Keratinocyte (primary cell): ENCODE measurements at regions not wholly inside any gene's neighbourhood (a gene's known extent, or its start where the extent isn't known, plus 50 kb on each side); places are given as distances from the start of the nearest gene placed in this dataset.
A peak's percentile ranks its signal among the peaks of the same experiment; 100 is the strongest.

ENCODE experiments used
- DNase-seq: peaks from one replicate; pipeline ENCODE4 v3.0.0-alpha.2; 2011; ENCODE audit warnings: low read depth, missing footprints, low spot score
- FAIRE-seq: peaks from 2 replicates; lab custom pipeline; 2011; peaks lifted over from hg19 to GRCh38; lab: Jason Lieb, UNC
- H2AFZ ChIP-seq: 2 replicates; pipeline ENCODE4 v1.6.0; 2012; ENCODE audit warnings: low read length, control low read depth, inconsistent platforms; ENCODE audit not compliant: control insufficient read depth
- H3K27ac ChIP-seq: 2 replicates; pipeline ENCODE4 v1.5.1; 2011; ENCODE audit warnings: low read length; ENCODE audit not compliant: control insufficient read depth, insufficient read depth
- H3K27me3 ChIP-seq: 3 replicates; pipeline ENCODE4 v1.6.0; 2011; ENCODE audit warnings: low read length; ENCODE audit not compliant: control insufficient read depth, insufficient read depth; ENCODE audit errors: extremely low read depth
- H3K36me3 ChIP-seq, 2 experiments: 2 replicates in 1 of 2; 3 replicates in 1 of 2; pipeline ENCODE4 v1.5.1; 2011; ENCODE audit warnings: low read length in 2 of 2, mild to moderate bottlenecking in 1 of 2; ENCODE audit not compliant: control insufficient read depth in 2 of 2, insufficient read depth in 2 of 2; ENCODE audit errors: extremely low read depth in 1 of 2
- H3K4me1 ChIP-seq: 3 replicates; pipeline ENCODE4 v1.5.1; 2011; ENCODE audit warnings: low read length; ENCODE audit not compliant: control insufficient read depth, insufficient read depth; ENCODE audit errors: extremely low read depth
- H3K4me2 ChIP-seq: 3 replicates; pipeline ENCODE4 v1.6.0; 2011; ENCODE audit warnings: low read depth, low read length; ENCODE audit not compliant: control insufficient read depth, insufficient read depth; ENCODE audit errors: extremely low read depth
- H3K4me3 ChIP-seq, 3 experiments: fragments of 200-600 bp in 1 of 3; sonication (generic) in 1 of 3; 2 replicates in 2 of 3; 3 replicates in 1 of 3; pipeline ENCODE4 v1.5.1; 2011 to 2016; ENCODE audit warnings: low read length in 3 of 3, mild to moderate bottlenecking in 3 of 3, control low read depth in 2 of 3, inconsistent platforms in 1 of 3, low read depth in 1 of 3, mixed read lengths in 1 of 3, mixed run types in 1 of 3, moderate library complexity in 1 of 3; ENCODE audit not compliant: control insufficient read depth in 2 of 3, insufficient read depth in 2 of 3; ENCODE audit errors: extremely low read depth in 1 of 3
- H3K79me2 ChIP-seq: 2 replicates; pipeline ENCODE4 v1.6.0; 2012; ENCODE audit warnings: low read length; ENCODE audit not compliant: control insufficient read depth, insufficient read depth
- H3K9ac ChIP-seq: 3 replicates; pipeline ENCODE4 v1.6.0; 2011; ENCODE audit warnings: low read length; ENCODE audit not compliant: control insufficient read depth, insufficient read depth; ENCODE audit errors: extremely low read depth
- H3K9me1 ChIP-seq: 3 replicates; pipeline ENCODE4 v1.6.0; 2011; ENCODE audit warnings: low read length; ENCODE audit not compliant: control insufficient read depth, insufficient read depth; ENCODE audit errors: extremely low read depth
- H3K9me3 ChIP-seq: 2 replicates; pipeline ENCODE4 v1.5.1; 2012; ENCODE audit warnings: low read depth, low read length; ENCODE audit not compliant: control insufficient read depth
- H4K20me1 ChIP-seq: 3 replicates; pipeline ENCODE4 v1.6.0; 2011; ENCODE audit warnings: low read length; ENCODE audit not compliant: control insufficient read depth, insufficient read depth; ENCODE audit errors: extremely low read depth
- EZH2 ChIP-seq: IDR thresholded peaks from one replicate; pipeline ENCODE4 v1.6.1; 2012; ENCODE audit warnings: inconsistent platforms, mild to moderate bottlenecking, low read length, moderate library complexity
- dilution Hi-C: fragments of 300-500 bp; cut with MboI; formaldehyde crosslinking; loops from one replicate; pipeline ENCODE4 v1.7.0; 2020; ENCODE audit warnings: low sequenced_read_pairs; ENCODE audit not compliant: extremely low pct_ligation_motif_present
- TF ChIP-seq, protein P1 (sequence below), 3 experiments: IDR thresholded peaks in 1 of 3; conservative IDR thresholded peaks in 1 of 3; optimal IDR thresholded peaks in 1 of 3; 2 replicates in 2 of 3; 3 replicates in 1 of 3; pipeline versions ENCODE3 to v1.5.1; 2011; ENCODE audit warnings: low read length in 3 of 3, mild to moderate bottlenecking in 3 of 3, moderate library complexity in 2 of 3, control low read depth in 1 of 3, inconsistent platforms in 1 of 3; ENCODE audit not compliant: insufficient read depth in 2 of 3; ENCODE audit errors: extremely low read depth in 1 of 3

DNA sequence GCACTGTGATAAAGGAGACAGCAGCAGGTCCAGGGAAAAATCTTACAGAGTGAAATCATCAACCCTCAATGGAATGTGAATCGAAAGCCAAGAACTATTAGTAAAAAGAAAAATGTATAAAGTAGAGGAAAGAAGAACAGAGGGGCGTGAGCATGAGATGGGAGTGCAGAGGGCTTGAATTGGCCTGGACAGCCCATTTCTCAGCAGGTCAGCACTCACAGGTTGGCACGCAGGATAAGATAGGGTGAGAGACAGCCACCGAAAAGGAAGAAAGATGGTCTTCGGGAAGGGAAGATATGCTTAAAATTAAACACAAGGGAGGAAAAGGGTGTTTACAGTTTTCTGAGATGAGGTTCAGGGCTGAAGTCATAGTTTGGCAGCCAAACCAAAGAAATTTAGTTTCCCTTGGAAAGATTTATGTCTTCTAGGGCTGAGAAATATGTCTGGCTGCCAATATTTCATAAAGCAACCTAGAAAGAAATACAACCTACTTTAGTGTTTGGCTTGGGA, 524.7 kb downstream of the SPATA31D1 start:
- no peaks in the 10 kb centered on the region for H3K9me1 ChIP-seq
- TF ChIP-seq, protein P1, sequence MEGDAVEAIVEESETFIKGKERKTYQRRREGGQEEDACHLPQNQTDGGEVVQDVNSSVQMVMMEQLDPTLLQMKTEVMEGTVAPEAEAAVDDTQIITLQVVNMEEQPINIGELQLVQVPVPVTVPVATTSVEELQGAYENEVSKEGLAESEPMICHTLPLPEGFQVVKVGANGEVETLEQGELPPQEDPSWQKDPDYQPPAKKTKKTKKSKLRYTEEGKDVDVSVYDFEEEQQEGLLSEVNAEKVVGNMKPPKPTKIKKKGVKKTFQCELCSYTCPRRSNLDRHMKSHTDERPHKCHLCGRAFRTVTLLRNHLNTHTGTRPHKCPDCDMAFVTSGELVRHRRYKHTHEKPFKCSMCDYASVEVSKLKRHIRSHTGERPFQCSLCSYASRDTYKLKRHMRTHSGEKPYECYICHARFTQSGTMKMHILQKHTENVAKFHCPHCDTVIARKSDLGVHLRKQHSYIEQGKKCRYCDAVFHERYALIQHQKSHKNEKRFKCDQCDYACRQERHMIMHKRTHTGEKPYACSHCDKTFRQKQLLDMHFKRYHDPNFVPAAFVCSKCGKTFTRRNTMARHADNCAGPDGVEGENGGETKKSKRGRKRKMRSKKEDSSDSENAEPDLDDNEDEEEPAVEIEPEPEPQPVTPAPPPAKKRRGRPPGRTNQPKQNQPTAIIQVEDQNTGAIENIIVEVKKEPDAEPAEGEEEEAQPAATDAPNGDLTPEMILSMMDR (optimal IDR thresholded peaks at IDR 0.05 in 1 of 3, IDR thresholded peaks at IDR 0.05 in 1 of 3, conservative IDR thresholded peaks at IDR 0.05 in 1 of 3; ENCODE audit: extremely low read depth in 1 of 3, insufficient read depth in 2 of 3, low read length in 3 of 3): no peak
- no peak for TF ChIP-seq EZH2
- peak overlapping the region; percentile 42 for H3K4me2 ChIP-seq
- H3K9ac ChIP-seq: no peak overlapping the region
- H3K27ac ChIP-seq: no peak overlapping the region
- H3K4me1 ChIP-seq: no peaks in the 10 kb centered on the region
- H3K27me3 ChIP-seq: no peaks in the 10 kb centered on the region
- no peaks in the 10 kb centered on the region for H3K9me3 ChIP-seq
- no peak for DNase-seq
- no peaks in the 10 kb centered on the region for H3K79me2 ChIP-seq
- no peaks in the 10 kb centered on the region for H3K36me3 ChIP-seq
- no peak for FAIRE-seq
- no peak overlapping the region for H2AFZ ChIP-seq
- no peak overlapping the region for H3K4me3 ChIP-seq
- dilution Hi-C loops: no loop called here
- H4K20me1 ChIP-seq: no peaks in the 10 kb centered on the region

DNA sequence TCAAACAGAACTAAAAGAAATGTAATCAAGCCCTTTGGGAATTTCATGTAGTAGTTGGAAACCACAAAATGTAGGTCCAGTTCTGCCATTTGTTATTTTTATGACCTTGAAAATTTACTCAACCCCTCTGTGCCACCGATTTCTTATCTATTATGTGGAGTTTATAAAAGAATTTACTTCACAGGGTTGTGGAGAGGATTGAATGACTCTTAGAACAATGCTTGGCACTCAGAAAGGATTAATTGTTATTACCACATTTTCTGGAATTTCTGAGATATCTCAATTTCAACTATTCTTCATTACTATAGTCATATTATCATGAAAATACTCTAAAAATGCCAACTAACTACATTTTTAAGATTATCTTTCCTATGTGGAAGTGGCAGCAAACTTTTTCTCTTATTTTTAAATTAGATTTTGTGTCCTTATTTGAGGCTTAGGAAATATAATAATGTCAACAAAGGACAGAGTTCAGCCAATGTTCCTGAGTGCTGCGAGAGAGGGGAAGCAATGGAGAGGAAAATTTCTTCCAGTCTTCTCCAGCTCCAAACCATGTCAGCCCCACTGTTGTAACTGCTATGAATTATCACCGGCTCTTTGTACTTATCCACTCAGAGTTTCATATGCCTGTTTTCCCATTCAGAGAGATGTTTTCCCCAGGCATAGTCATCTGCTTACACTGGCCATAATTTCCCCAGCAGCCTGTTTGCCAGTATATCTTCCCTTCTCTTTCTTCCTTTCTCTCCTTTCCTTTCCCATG, 525.6 kb downstream of the SPATA31D1 start:
- Histone ChIP-seq H3K27ac (no peak overlapping the region), H3K4me1 (no peaks in the 10 kb centered on the region), H4K20me1 (no peaks in the 10 kb centered on the region), H2AFZ (no peak overlapping the region), H3K9me3 (no peaks in the 10 kb centered on the region), H3K9me1 (no peaks in the 10 kb centered on the region), H3K9ac (no peak overlapping the region), H3K27me3 (no peaks in the 10 kb centered on the region), H3K79me2 (no peaks in the 10 kb centered on the region), H3K4me2 (no peak overlapping the region), H3K4me3 (no peak overlapping the region), H3K36me3 (no peaks in the 10 kb centered on the region)
- no peak for FAIRE-seq
- DNase-seq: no peak
- dilution Hi-C loops: no loop called here
- TF ChIP-seq, protein P1 (optimal IDR thresholded peaks at IDR 0.05 in 1 of 3, IDR thresholded peaks at IDR 0.05 in 1 of 3, conservative IDR thresholded peaks at IDR 0.05 in 1 of 3; ENCODE audit: extremely low read depth in 1 of 3, insufficient read depth in 2 of 3, low read length in 3 of 3): no peak
- no peak for TF ChIP-seq EZH2
